GM12801 (cell line): ENCODE measurements at regions not wholly inside any gene's neighbourhood (a gene's known extent, or its start where the extent isn't known, plus 50 kb on each side); places are given as distances from the start of the nearest gene placed in this dataset.

Experiments
- TF ChIP-seq, protein P1 (sequence below): IDR thresholded peaks from one replicate; pipeline ENCODE4 v1.5.1; 2011; ENCODE audit warnings: control low read depth; ENCODE audit not compliant: insufficient read length; ENCODE audit errors: extremely low read depth

- TF ChIP-seq, protein P1, sequence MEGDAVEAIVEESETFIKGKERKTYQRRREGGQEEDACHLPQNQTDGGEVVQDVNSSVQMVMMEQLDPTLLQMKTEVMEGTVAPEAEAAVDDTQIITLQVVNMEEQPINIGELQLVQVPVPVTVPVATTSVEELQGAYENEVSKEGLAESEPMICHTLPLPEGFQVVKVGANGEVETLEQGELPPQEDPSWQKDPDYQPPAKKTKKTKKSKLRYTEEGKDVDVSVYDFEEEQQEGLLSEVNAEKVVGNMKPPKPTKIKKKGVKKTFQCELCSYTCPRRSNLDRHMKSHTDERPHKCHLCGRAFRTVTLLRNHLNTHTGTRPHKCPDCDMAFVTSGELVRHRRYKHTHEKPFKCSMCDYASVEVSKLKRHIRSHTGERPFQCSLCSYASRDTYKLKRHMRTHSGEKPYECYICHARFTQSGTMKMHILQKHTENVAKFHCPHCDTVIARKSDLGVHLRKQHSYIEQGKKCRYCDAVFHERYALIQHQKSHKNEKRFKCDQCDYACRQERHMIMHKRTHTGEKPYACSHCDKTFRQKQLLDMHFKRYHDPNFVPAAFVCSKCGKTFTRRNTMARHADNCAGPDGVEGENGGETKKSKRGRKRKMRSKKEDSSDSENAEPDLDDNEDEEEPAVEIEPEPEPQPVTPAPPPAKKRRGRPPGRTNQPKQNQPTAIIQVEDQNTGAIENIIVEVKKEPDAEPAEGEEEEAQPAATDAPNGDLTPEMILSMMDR: no peak
These were observed 236.3 kb downstream of the BCAS1 start for GRCh38 chr20:53834062-53834442.

DNA sequence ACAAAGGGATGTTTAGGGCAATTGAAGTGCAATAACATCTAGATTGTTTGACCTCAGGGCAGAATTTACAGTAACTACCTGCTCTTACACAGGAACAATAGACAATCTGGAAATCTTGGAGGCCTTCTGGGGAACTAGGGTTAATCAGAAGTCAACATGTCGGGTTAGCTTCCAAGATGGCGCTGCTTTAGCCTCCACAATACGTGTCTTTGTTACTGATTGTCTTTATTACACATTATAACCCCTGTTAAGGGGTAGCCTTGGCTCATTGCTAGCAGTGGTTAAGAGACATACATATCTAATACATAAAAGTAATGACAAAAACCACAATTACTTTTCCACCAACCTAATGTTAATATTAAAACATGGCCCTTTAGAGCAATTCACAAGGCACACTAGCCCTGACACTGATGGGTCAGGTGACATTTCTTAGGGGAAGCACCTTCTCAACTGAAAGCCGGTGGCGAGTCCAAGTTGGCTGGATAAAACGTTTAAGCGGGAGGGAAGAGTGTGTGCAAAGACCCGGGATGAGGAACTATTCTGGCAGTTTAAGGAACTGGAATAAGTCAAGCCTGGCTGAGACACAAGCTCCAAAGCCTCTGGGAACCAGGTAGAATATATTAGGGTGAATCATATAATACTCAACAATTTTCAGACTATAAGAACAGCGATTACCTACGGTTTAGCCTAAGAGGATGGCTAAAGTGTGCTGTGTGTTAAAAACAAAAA lies 236.9 kb downstream of the BCAS1 start:
- TF ChIP-seq, protein P1: no peak

GRCh38 chr20:53832499-53832898 lies 237.9 kb downstream of the BCAS1 start:
- TF ChIP-seq, protein P1: no peak

DNA sequence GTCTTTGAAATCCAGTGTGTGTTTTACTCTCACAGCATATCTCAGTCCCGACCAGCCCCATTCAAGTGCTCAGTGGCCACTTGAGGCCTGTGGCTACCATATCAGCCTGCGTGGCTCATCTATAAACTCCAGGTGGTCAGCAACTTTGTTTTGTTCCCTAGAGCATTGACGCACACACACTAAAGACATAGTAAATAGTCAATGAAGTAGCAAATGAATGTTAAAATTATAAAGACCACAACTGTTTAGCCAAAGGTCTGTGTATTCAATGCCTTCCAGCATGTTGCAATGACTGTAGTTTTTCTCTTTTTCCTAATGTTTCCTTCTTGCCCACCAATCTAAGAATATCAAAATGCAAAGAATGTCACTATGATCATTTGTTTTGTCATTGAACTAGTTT lies 238.2 kb upstream of the ZNF217 start:
- TF ChIP-seq, protein P1: no peak

GRCh38 chr20:53831228-53831627 lies 237.6 kb upstream of the ZNF217 start:
- TF ChIP-seq, protein P1: no peak

GRCh38 chr20:53829724-53830521 lies 236.3 kb upstream of the ZNF217 start:
- TF ChIP-seq, protein P1: no peak

GRCh38 chr20:53829255-53829723 lies 235.7 kb upstream of the ZNF217 start:
- TF ChIP-seq, protein P1: no peak
